GM10248 (cell line): ENCODE measurements at regions not wholly inside any gene's neighbourhood (a gene's known extent, or its start where the extent isn't known, plus 50 kb on each side); places are given as distances from the start of the nearest gene placed in this dataset.

Source experiments
- CTCF ChIA-PET: fragments of 300-600 bp; sonication (Branson Sonifier 250); formaldehyde crosslinking; extraction: SDS; loops from one replicate; lab custom pipeline; 2021; ENCODE audit warnings: antibody characterized with exemption; lab: Yijun Ruan, JAX
- POLR2A ChIA-PET: fragments of 350-650 bp; sonication (Branson Sonifier 250); formaldehyde crosslinking; extraction: SDS; loops from one replicate; lab custom pipeline; 2020; ENCODE audit warnings: antibody characterized with exemption; lab: Yijun Ruan, JAX
- DNase-seq: peaks from one replicate; pipeline ENCODE4 v3.0.0; 2012; ENCODE audit errors: extremely low spot score
- TF ChIP-seq, protein P1 (sequence below): IDR thresholded peaks from 2 replicates; pipeline ENCODE4 v1.5.1; 2012; ENCODE audit warnings: mild to moderate bottlenecking, low read depth; ENCODE audit errors: extremely low read depth, missing control alignments, control extremely low read depth

DNA sequence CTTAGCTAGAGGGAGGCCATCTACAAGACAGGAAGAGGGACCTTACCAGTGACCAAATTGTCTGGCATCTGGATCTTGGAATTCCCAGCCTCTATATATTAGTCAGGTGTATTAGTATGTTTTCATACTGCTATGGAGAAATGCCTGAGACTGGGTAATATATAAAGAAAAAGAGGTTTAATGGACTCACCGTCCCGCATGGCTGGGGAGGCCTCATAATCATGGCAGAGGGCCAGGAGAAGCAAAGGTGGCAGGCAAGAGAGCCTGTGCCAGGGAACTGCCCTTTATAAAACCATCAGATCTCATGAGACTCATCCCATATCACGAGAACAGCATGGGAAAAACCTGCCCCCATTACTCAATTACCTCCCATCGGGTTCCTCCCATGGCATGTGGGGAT is 500.2 kb downstream of the SHISA9 start:
- TF ChIP-seq, protein P1, sequence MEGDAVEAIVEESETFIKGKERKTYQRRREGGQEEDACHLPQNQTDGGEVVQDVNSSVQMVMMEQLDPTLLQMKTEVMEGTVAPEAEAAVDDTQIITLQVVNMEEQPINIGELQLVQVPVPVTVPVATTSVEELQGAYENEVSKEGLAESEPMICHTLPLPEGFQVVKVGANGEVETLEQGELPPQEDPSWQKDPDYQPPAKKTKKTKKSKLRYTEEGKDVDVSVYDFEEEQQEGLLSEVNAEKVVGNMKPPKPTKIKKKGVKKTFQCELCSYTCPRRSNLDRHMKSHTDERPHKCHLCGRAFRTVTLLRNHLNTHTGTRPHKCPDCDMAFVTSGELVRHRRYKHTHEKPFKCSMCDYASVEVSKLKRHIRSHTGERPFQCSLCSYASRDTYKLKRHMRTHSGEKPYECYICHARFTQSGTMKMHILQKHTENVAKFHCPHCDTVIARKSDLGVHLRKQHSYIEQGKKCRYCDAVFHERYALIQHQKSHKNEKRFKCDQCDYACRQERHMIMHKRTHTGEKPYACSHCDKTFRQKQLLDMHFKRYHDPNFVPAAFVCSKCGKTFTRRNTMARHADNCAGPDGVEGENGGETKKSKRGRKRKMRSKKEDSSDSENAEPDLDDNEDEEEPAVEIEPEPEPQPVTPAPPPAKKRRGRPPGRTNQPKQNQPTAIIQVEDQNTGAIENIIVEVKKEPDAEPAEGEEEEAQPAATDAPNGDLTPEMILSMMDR = no peak
- DNase-seq = no peak
- CTCF ChIA-PET = interaction anchor here (1.2 kb wide), 1 partner anchor 35 kb away, joined by 4 read pairs; no protein-coding TSS in a partner anchor
- POLR2A ChIA-PET = no interaction called here

DNA sequence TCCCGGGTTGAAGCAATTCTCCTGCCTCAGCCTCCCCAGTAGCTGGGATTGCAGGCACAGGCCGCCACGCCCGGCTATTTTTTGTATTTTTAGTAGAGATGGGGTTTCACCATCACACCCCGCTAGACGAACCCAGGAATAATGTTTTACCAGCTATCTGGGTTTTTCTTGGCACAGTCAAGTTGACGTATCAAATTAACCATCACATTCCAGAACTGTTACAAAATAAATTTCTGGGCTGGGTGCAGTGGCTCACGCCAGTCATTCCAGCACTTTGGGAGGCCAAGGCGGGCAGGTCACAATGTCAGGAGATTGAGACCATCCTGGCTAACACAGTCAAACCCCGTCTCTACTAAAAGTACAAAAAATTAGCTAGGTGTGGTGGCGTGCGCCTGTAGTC is 501.2 kb downstream of the SHISA9 start:
- TF ChIP-seq, protein P1 = no peak
- no peak for DNase-seq
- ChIA-PET POLR2A (no interaction called here), CTCF (no interaction called here)

DNA sequence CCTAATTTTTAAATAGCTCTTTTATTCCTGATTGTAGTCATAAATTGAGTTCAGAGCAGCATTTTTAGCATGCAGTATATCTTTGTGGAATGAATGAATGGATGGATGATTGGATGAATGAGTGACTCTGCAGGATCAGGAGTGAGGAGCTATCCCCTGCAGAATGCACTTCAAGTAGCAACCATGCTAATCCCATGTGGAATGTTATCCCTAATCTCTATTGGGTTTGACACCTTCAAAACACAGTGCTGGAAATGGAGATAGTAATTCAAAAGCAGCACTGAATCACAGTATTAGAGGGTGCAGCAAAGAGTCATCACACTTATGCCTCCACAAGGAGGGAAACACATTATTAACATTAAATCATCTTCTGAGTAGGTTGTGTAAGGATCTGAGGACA is 501.9 kb downstream of the SHISA9 start:
- CTCF ChIA-PET = interaction anchor here (1.2 kb wide), 1 partner anchor 10 kb away, joined by 3 read pairs; no protein-coding TSS in a partner anchor
- POLR2A ChIA-PET = no interaction called here
- DNase-seq = no peak
- TF ChIP-seq, protein P1 = no peak

DNA sequence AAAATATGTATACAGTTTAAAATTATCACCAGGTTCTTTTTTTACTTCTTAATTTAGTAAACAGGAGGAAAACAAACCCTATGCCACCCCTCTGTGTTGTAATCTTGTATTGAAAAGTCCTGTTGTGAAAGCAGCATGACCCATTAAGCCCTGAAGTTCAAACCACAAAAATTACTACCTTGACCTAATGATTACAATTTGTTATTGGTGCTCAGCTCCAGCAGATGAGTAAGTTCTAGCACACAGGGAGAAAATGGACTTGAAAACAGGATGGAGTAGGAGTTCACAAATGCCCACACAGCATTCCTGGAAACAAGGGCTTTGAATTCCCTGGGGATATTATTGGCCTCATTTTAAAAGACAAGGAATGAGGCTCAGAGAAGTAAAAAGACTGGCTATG is 505.8 kb upstream of the ERCC4 start:
- DNase-seq = no peak
- ChIA-PET POLR2A (no interaction called here), CTCF (no interaction called here)
- TF ChIP-seq, protein P1 = no peak

DNA sequence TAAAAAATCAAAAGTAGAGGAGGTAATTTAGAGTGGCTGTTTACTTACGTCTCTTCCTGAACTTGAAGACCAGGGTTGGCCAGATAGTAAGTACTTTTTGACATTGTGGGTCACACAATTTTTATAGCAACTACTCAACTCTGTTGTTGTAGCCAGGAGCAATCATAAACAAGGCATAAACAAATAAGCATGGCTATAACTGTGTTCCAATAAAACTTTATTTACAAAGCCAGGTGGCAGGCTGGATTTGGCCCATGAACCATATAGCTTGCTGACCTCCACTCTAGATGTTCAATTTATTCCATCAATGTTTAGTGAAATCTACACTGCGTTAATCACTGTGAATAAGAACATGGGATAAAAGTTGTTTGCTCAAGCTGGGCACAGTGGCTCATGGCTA is 500.4 kb upstream of the ERCC4 start:
- TF ChIP-seq, protein P1 = no peak
- CTCF ChIA-PET = interaction anchor here (1.4 kb wide), 1 partner anchor 18 kb away, joined by 6 read pairs; no protein-coding TSS in a partner anchor
- no peak for DNase-seq
- POLR2A ChIA-PET = no interaction called here

DNA sequence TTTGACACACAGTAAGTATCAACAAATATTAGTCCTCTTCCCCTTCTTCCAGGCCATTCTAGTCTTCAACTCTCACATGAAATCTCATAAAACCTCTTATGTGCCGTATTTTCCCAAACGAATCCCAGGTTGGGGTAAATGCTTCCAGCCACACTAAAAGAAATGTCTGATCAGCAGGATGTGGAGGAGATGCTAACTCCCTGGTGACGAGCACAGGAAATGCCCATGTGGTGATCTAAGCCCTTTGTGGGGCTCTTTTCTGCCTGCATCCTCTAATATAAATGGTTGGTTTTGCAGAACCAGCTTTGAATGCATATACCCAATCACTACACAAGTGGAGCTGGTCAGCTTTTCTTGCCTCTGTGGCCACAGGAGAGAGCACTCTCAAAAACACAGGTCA is 498.2 kb upstream of the ERCC4 start:
- TF ChIP-seq, protein P1 = no peak
- ChIA-PET POLR2A (no interaction called here), CTCF (interaction anchor here (1.6 kb wide), 1 partner anchor 10 kb away, joined by 7 read pairs; no protein-coding TSS in a partner anchor)
- DNase-seq = no peak
